HL-60 (cell line): ENCODE measurements at regions not wholly inside any gene's neighbourhood (a gene's known extent, or its start where the extent isn't known, plus 50 kb on each side); places are given as distances from the start of the nearest gene placed in this dataset.
"Not testable (repeated sequence)": the region's sequence is repeated elsewhere in the genome, so short reads cannot be mapped to it uniquely, and the experiment has no call there.

ENCODE experiments used
- CTCF ChIP-seq: IDR thresholded peaks from one replicate; pipeline ENCODE4 v1.5.1; 2011; ENCODE audit warnings: low read length, control low read depth, inconsistent platforms; ENCODE audit not compliant: insufficient read depth
- SPI1 ChIP-seq: IDR thresholded peaks from 2 replicates; pipeline ENCODE4 v1.6.1; 2012; ENCODE audit warnings: low read depth, mild to moderate bottlenecking, borderline replicate concordance

- TF ChIP-seq CTCF, SPI1: not testable (repeated sequence)
These were observed 437.6 kb downstream of the STK39 start for GRCh38 chr2:167809799-167810198.
